HFFc6 (cell line): ENCODE measurements at regions not wholly inside any gene's neighbourhood (a gene's known extent, or its start where the extent isn't known, plus 50 kb on each side); places are given as distances from the start of the nearest gene placed in this dataset.

Experiments used
- DNase-seq: peaks from one replicate; pipeline ENCODE4 v3.0.0-alpha.2; 2018
- H3K27ac Mint-ChIP-seq: 2 replicates; pipeline ENCODE4 v1.8.0; 2020; ENCODE audit warnings: mild to moderate bottlenecking, mixed read lengths
- H3K27me3 Mint-ChIP-seq: 2 replicates; pipeline ENCODE4 v1.8.0; 2021; ENCODE audit warnings: mild to moderate bottlenecking, moderate library complexity, mixed read lengths; ENCODE audit not compliant: insufficient read depth
- H3K36me3 Mint-ChIP-seq: 2 replicates; pipeline ENCODE4 v1.8.0; 2021; ENCODE audit warnings: low read depth, mixed read lengths
- H3K4me1 Mint-ChIP-seq: 2 replicates; pipeline ENCODE4 v1.8.0; 2020; ENCODE audit warnings: low read depth, mixed read lengths
- H3K4me3 Mint-ChIP-seq: 2 replicates; pipeline ENCODE4 v1.8.0; 2020; ENCODE audit warnings: mild to moderate bottlenecking, moderate library complexity, mixed read lengths
- H3K9me3 Mint-ChIP-seq: 2 replicates; pipeline ENCODE4 v1.8.0; 2020; ENCODE audit warnings: mild to moderate bottlenecking, mixed read lengths
- TF ChIP-seq, protein P1 (sequence below): fragments of 200-600 bp; sonication (generic); IDR thresholded peaks from 2 replicates; pipeline ENCODE4 v1.5.0; 2021; ENCODE audit warnings: antibody characterized with exemption, mild to moderate bottlenecking

DNA sequence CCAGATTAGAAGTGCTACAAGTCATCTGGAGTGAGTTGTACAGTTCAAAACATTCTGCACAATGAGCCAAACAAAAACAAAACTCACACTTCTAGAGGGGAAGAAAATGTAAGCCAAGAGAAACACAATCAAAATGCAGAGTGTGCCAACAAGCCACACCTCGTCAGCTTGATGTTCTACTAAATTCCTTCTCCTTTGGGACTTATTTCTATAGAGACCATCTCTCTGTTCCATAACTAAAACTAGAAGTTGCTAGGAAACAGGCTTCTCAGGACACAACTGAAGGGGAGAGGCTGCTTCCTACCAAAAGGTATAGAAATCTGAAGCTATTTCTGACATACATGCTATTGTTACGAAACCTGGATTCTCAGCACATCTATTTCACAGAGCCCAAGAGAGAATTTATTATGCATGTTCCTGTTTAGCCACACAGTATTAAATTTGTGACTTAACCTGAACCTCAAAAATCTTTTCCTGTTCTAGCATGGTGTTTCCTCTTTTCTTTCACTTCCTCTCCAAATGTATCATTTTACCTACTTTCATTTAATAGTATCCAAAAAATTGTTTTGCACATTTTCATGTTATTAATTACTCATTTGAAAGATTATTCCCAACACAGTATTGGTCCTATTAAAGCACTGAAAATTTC lies 211.4 kb upstream of the CCDC150 start:
- H3K36me3 Mint-ChIP-seq: no peaks in the 10 kb centered on the region
- TF ChIP-seq, protein P1, sequence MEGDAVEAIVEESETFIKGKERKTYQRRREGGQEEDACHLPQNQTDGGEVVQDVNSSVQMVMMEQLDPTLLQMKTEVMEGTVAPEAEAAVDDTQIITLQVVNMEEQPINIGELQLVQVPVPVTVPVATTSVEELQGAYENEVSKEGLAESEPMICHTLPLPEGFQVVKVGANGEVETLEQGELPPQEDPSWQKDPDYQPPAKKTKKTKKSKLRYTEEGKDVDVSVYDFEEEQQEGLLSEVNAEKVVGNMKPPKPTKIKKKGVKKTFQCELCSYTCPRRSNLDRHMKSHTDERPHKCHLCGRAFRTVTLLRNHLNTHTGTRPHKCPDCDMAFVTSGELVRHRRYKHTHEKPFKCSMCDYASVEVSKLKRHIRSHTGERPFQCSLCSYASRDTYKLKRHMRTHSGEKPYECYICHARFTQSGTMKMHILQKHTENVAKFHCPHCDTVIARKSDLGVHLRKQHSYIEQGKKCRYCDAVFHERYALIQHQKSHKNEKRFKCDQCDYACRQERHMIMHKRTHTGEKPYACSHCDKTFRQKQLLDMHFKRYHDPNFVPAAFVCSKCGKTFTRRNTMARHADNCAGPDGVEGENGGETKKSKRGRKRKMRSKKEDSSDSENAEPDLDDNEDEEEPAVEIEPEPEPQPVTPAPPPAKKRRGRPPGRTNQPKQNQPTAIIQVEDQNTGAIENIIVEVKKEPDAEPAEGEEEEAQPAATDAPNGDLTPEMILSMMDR: no peak
- no peaks in the 10 kb centered on the region for H3K9me3 Mint-ChIP-seq
- no peaks in the 10 kb centered on the region; the same call in 1 of the 2 replicates for H3K27me3 Mint-ChIP-seq
- H3K4me3 Mint-ChIP-seq: no peak overlapping the region
- DNase-seq: no peak
- no peaks in the 10 kb centered on the region for H3K4me1 Mint-ChIP-seq
- no peak overlapping the region for H3K27ac Mint-ChIP-seq

DNA sequence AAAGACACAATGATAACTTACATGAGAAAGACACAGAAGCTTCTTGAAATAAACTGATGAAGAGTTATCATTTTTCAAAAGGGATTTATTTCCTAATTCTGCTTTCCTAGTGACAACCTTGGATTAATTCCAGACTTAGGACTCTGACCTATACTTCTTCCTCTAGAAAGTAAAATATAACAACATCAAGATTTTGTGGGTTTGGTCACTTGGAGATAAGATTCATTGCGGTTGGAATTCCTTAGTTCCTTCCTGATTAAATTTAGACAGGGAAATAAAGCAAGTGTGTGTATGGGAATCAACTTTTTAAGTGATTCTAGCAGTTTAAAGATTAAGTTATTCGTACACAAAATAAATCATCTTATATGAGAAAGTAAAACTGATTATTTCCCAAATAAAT lies 208.4 kb upstream of the CCDC150 start:
- Mint-ChIP-seq H3K27ac (no peak overlapping the region), H3K27me3 (peaks cover 2% of the 10 kb centered on the region), H3K4me3 (no peak overlapping the region), H3K4me1 (peaks cover 13% of the 10 kb centered on the region), H3K9me3 (no peaks in the 10 kb centered on the region), H3K36me3 (no peaks in the 10 kb centered on the region)
- DNase-seq: no peak
- TF ChIP-seq, protein P1: no peak

DNA sequence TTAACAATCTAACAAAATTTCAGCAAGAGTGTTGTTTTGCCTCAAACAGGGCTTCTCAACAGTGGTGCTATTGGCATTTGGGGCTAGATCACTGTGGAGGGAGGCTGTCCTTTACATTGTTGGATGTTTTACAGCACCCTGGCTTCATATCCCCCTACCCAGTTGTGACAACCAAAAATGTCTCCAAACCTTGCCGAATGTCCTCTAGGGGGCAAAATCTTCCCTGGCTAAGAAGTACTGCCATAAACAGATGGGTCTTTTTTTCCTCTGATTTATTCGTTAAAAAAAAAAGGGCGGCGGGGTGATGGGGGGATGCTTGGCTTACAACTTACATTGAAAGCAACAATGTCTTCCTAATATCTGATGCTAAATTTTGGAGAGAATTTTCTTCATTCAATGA lies 207.6 kb upstream of the CCDC150 start:
- DNase-seq: no peak
- H3K4me3 Mint-ChIP-seq: no peak overlapping the region
- no peak overlapping the region for H3K27ac Mint-ChIP-seq
- TF ChIP-seq, protein P1: peak; percentile 75
- H3K9me3 Mint-ChIP-seq: no peaks in the 10 kb centered on the region
- peaks cover 2% of the 10 kb centered on the region for H3K27me3 Mint-ChIP-seq
- H3K4me1 Mint-ChIP-seq: peaks cover 15% of the 10 kb centered on the region
- no peaks in the 10 kb centered on the region for H3K36me3 Mint-ChIP-seq

DNA sequence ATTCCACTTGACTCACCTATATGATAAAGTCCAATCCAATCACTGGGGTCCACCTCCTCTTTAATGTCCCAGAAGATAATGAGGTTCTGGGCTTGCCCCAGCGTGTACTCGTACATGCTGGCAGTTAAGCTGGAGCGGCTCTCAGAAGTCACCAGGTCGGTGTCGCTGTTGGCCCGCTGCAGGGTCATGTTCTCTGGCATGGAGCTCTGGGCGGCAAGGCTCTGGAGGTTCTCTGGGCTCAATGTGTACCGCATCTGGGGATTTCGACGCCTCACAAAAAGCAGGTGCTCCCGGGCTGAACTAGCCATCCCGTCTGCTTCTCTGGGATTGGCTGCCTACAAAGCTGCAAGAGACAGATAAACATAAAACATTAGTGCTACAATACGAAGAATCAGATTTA lies 206.4 kb upstream of the CCDC150 start:
- H3K9me3 Mint-ChIP-seq: no peaks in the 10 kb centered on the region

DNA sequence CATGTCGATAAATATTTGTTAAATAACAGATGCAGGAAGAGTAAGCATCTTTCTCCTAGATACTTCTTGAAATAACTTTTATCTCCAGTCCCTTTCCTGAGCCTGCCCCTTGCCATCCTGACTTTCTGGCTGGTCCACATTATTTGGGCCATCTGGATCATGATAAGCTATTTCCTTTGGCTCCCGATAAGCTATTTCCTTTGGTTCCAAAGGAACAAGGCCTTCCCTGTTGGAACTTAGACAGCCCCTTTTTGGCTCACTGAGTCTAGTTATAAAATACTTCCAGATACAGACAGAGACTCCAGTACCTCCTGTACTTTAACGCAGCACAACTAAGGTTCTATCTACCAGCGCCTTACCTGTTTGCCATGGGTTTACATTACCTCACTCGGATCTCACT lies 205.3 kb upstream of the CCDC150 start:
- DNase-seq: no peak
- Mint-ChIP-seq H3K27ac (no peak overlapping the region), H3K36me3 (no peaks in the 10 kb centered on the region), H3K4me1 (peaks cover 33% of the 10 kb centered on the region), H3K9me3 (no peaks in the 10 kb centered on the region), H3K27me3 (peaks cover 2% of the 10 kb centered on the region), H3K4me3 (no peak overlapping the region)
- TF ChIP-seq, protein P1: no peak

More for the DNA sequence above, 206.4 kb upstream of the CCDC150 start:
- H3K4me1 Mint-ChIP-seq: peaks cover 27% of the 10 kb centered on the region
- no peak for DNase-seq
- peaks cover 2% of the 10 kb centered on the region for H3K27me3 Mint-ChIP-seq
- H3K27ac Mint-ChIP-seq: no peak overlapping the region
- no peaks in the 10 kb centered on the region for H3K36me3 Mint-ChIP-seq
- H3K4me3 Mint-ChIP-seq: no peak overlapping the region
- TF ChIP-seq, protein P1: no peak
